ENCODE measurements at regions not wholly inside any gene's neighbourhood (a gene's known extent, or its start where the extent isn't known, plus 50 kb on each side); places are given as distances from the start of the nearest gene placed in this dataset.

GRCh38 chr5:3026099-3026498 is 274.6 kb upstream of the IRX2 start:
- no peak overlapping the region for H3K27ac ChIP-seq
- intact Hi-C loops (cut with DNase I), result no loop called here
- no peaks in the 10 kb centered on the region for H3K4me1 ChIP-seq
- DNase-seq, result no peak
- no peaks in the 10 kb centered on the region for H3K36me3 ChIP-seq
- no peak for TF ChIP-seq POLR2AphosphoS5 (IDR thresholded peaks at IDR 0.05)
- no peak for TF ChIP-seq POLR2A (IDR thresholded peaks at IDR 0.05)
- no peak for TF ChIP-seq EP300 (IDR thresholded peaks at IDR 0.05)
- TF ChIP-seq CTCF (IDR thresholded peaks at IDR 0.05), result no peak
- 73 to 78% methylated on average over 9 of the region's 9 CpGs for WGBS, 2 donors
- no peak overlapping the region for H3K4me3 ChIP-seq
- no peaks in the 10 kb centered on the region for H3K9me3 ChIP-seq
- H3K27me3 ChIP-seq, result no peaks in the 10 kb centered on the region

- intact Hi-C loops (cut with DNase I), result no loop called here
- Histone ChIP-seq H3K27ac (no peak overlapping the region), H3K36me3 (no peaks in the 10 kb centered on the region), H3K27me3 (no peaks in the 10 kb centered on the region), H3K9me3 (no peaks in the 10 kb centered on the region), H3K4me3 (no peak overlapping the region), H3K4me1 (no peaks in the 10 kb centered on the region)
- WGBS, 2 donors, result 76 to 92% methylated on average over 11 of the region's 11 CpGs
- DNase-seq, result no peak
- TF ChIP-seq POLR2AphosphoS5 (IDR thresholded peaks at IDR 0.05), result no peak
- no peak for TF ChIP-seq CTCF (IDR thresholded peaks at IDR 0.05)
- no peak for TF ChIP-seq POLR2A (IDR thresholded peaks at IDR 0.05)
- TF ChIP-seq EP300 (IDR thresholded peaks at IDR 0.05), result no peak
Observed at GRCh38 chr5:3025392-3025791, 273.9 kb upstream of the IRX2 start.

- no peak overlapping the region for H3K27ac ChIP-seq
- H3K27me3 ChIP-seq, result no peaks in the 10 kb centered on the region
- WGBS, 2 donors, result 75 to 81% methylated on average over 6 of the region's 6 CpGs
- DNase-seq, result no peak
- H3K36me3 ChIP-seq, result no peaks in the 10 kb centered on the region
- H3K9me3 ChIP-seq, result no peaks in the 10 kb centered on the region
- no peak for TF ChIP-seq CTCF (IDR thresholded peaks at IDR 0.05)
- TF ChIP-seq EP300 (IDR thresholded peaks at IDR 0.05), result no peak
- TF ChIP-seq POLR2AphosphoS5 (IDR thresholded peaks at IDR 0.05), result no peak
- TF ChIP-seq POLR2A (IDR thresholded peaks at IDR 0.05), result no peak
- no peaks in the 10 kb centered on the region for H3K4me1 ChIP-seq
- intact Hi-C loops (cut with DNase I), result no loop called here
- H3K4me3 ChIP-seq, result no peak overlapping the region
Observed at GRCh38 chr5:3024976-3025375, 273.5 kb upstream of the IRX2 start.

GRCh38 chr5:3024554-3024953 is 273.1 kb upstream of the IRX2 start:
- DNase-seq, result no peak
- intact Hi-C loops (cut with DNase I), result no loop called here
- Histone ChIP-seq H3K27me3 (no peaks in the 10 kb centered on the region), H3K4me3 (no peak overlapping the region), H3K27ac (no peak overlapping the region), H3K9me3 (no peaks in the 10 kb centered on the region), H3K4me1 (no peaks in the 10 kb centered on the region), H3K36me3 (no peaks in the 10 kb centered on the region)
- no peak for TF ChIP-seq EP300 (IDR thresholded peaks at IDR 0.05)
- WGBS, 2 donors, result 72 to 80% methylated on average over 9 of the region's 9 CpGs

- intact Hi-C loops (cut with DNase I), result no loop called here
- Histone ChIP-seq H3K4me3 (no peak overlapping the region), H3K36me3 (no peaks in the 10 kb centered on the region), H3K9me3 (no peaks in the 10 kb centered on the region), H3K27me3 (no peaks in the 10 kb centered on the region), H3K27ac (no peak overlapping the region), H3K4me1 (no peaks in the 10 kb centered on the region)
- TF ChIP-seq CTCF (IDR thresholded peaks at IDR 0.05) (no peak), EP300 (IDR thresholded peaks at IDR 0.05) (no peak), POLR2AphosphoS5 (IDR thresholded peaks at IDR 0.05) (no peak), POLR2A (IDR thresholded peaks at IDR 0.05) (no peak)
- 86 to 87% methylated on average over 9 of the region's 9 CpGs for WGBS, 2 donors
- no peak for DNase-seq
Observed at GRCh38 chr5:3024126-3024525, 272.6 kb upstream of the IRX2 start.

Measured in sigmoid colon (tissue), 6 donors.